Panc1 (cell line): ENCODE measurements at regions not wholly inside any gene's neighbourhood (a gene's known extent, or its start where the extent isn't known, plus 50 kb on each side); places are given as distances from the start of the nearest gene placed in this dataset.

Experiments used
- CTCF ChIP-seq: fragments of 450-650 bp; IDR thresholded peaks from 2 replicates; pipeline ENCODE4 v1.5.1; 2017; ENCODE audit warnings: mild to moderate bottlenecking
- POLR2AphosphoS5 ChIP-seq: IDR thresholded peaks from 2 replicates; pipeline ENCODE4 v1.6.1; 2012; ENCODE audit warnings: mild to moderate bottlenecking, low read depth, low read length, moderate library complexity
- TCF7L2 ChIP-seq: IDR thresholded peaks from 2 replicates; pipeline ENCODE4 v1.6.1; 2011; ENCODE audit warnings: mild to moderate bottlenecking, low read depth, low read length, inconsistent platforms

- TF ChIP-seq CTCF = no peak
- no peak for TF ChIP-seq POLR2AphosphoS5
- TF ChIP-seq TCF7L2 = no peak
These were observed 236.9 kb upstream of the PPARGC1A start for GRCh38 chr4:24126776-24127175.
